GM21360 (cell line): ENCODE measurements at regions not wholly inside any gene's neighbourhood (a gene's known extent, or its start where the extent isn't known, plus 50 kb on each side); places are given as distances from the start of the nearest gene placed in this dataset.
"Not testable (repeated sequence)": the region's sequence is repeated elsewhere in the genome, so short reads cannot be mapped to it uniquely, and the experiment has no call there.

Experiments used
- ATAC-seq: cut with Tn5 transposase; IDR thresholded peaks from one replicate; pipeline ENCODE4 v1.9.1; 2021; ENCODE audit warnings: mild to moderate bottlenecking, moderate library complexity; ENCODE audit not compliant: unreplicated experiment

GRCh38 chrX:128436397-128437103, 384.3 kb upstream of the ACTRT1 start:
- no peak for ATAC-seq

GRCh38 chrX:128425546-128425945, 373.3 kb upstream of the ACTRT1 start:
- ATAC-seq = no peak

- ATAC-seq = no peak
These were observed 356.6 kb upstream of the ACTRT1 start for GRCh38 chrX:128408842-128409241.

- no peak for ATAC-seq
These were observed 344.4 kb upstream of the ACTRT1 start for GRCh38 chrX:128396601-128397000.

- ATAC-seq = not testable (repeated sequence)
These were observed 331.6 kb upstream of the ACTRT1 start for GRCh38 chrX:128383846-128384245.

GRCh38 chrX:128365492-128365891, 313.3 kb upstream of the ACTRT1 start:
- no peak for ATAC-seq

GRCh38 chrX:128335671-128336070, 283.5 kb upstream of the ACTRT1 start:
- no peak for ATAC-seq

GRCh38 chrX:128334821-128335220, 282.6 kb upstream of the ACTRT1 start:
- no peak for ATAC-seq

- no peak for ATAC-seq
These were observed 258.7 kb upstream of the ACTRT1 start for GRCh38 chrX:128310912-128311311.

- ATAC-seq = no peak
These were observed 257.1 kb upstream of the ACTRT1 start for GRCh38 chrX:128309311-128309710.

GRCh38 chrX:128294198-128294597, 242.0 kb upstream of the ACTRT1 start:
- ATAC-seq = no peak

GRCh38 chrX:128287693-128288092, 235.5 kb upstream of the ACTRT1 start:
- ATAC-seq = no peak

GRCh38 chrX:128250621-128251020, 198.4 kb upstream of the ACTRT1 start:
- ATAC-seq = no peak

- no peak for ATAC-seq
These were observed 164.2 kb upstream of the ACTRT1 start for GRCh38 chrX:128216364-128216763.

- ATAC-seq = no peak
These were observed 113.7 kb upstream of the ACTRT1 start for GRCh38 chrX:128165884-128166408.

- ATAC-seq = no peak
These were observed 104.0 kb upstream of the ACTRT1 start for GRCh38 chrX:128156204-128156603.

- no peak for ATAC-seq
These were observed 90.5 kb upstream of the ACTRT1 start for GRCh38 chrX:128142745-128143144.

GRCh38 chrX:128106630-128107029, 54.4 kb upstream of the ACTRT1 start:
- ATAC-seq = no peak

- ATAC-seq = no peak
These were observed 53.5 kb upstream of the ACTRT1 start for GRCh38 chrX:128105659-128106058.
